Lower lobe of right lung (tissue), 2 donors: ENCODE measurements at regions not wholly inside any gene's neighbourhood (a gene's known extent, or its start where the extent isn't known, plus 50 kb on each side); places are given as distances from the start of the nearest gene placed in this dataset.

ENCODE experiments used
- ATAC-seq, 2 donors: fragments of 200-7000 bp; cut with Tn5 transposase; one replicate each; pipeline ENCODE4 v1.9.1; 2020 to 2022; ENCODE audit warnings: mild to moderate bottlenecking in 2 of 2, moderate library complexity in 2 of 2
- DNase-seq: peaks from one replicate; pipeline ENCODE4 v3.0.0-alpha.2; 2020
- H3K27ac ChIP-seq: fragments of 200-600 bp; one replicate; pipeline ENCODE4 v1.8.0; 2022
- H3K27me3 ChIP-seq: fragments of 200-600 bp; one replicate; pipeline ENCODE4 v1.8.0; 2022; ENCODE audit warnings: low read depth
- H3K36me3 ChIP-seq: fragments of 200-600 bp; one replicate; pipeline ENCODE4 v1.8.0; 2022; ENCODE audit warnings: mild to moderate bottlenecking
- H3K4me1 ChIP-seq: fragments of 200-600 bp; one replicate; pipeline ENCODE4 v1.8.0; 2022
- H3K4me3 ChIP-seq: fragments of 200-600 bp; one replicate; pipeline ENCODE4 v1.8.0; 2022; ENCODE audit warnings: mild to moderate bottlenecking
- H3K9me3 ChIP-seq: fragments of 200-600 bp; one replicate; pipeline ENCODE4 v1.8.0; 2022
- intact Hi-C: fragments of 100-400 bp; cut with DNase I; formaldehyde crosslinking; loops from one replicate; pipeline ENCODE4 v1.11.0; 2022
- TF ChIP-seq, protein P1 (sequence below): fragments of 200-600 bp; IDR thresholded peaks from one replicate; pipeline ENCODE4 v1.8.0; 2022; ENCODE audit warnings: antibody characterized with exemption, mild to moderate bottlenecking
- donor health status: DM: no; HTN: yes; CAD: no; lungs with severe emphysema.

DNA sequence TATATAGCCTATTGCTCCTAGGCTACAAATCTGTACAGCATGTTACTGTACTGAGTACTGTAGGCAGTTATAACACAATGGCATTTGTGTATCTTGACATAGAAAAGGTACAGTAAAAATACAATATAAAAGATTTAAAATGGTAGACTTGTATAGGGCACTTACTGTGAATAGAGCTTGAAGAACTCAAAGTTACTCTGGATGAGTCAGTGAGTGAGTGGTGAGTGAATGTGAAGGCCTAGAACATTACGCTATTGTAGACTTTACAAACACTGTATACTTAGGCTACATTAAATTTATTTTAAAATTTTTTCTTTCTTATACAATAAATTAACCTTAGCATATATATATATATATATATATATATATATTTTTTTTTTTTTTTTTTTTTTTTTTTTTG lies 140.0 kb upstream of the UBE2E1 start:
- H3K27ac ChIP-seq, result no peak overlapping the region
- H3K36me3 ChIP-seq, result no peaks in the 10 kb centered on the region
- H3K9me3 ChIP-seq, result no peaks in the 10 kb centered on the region
- DNase-seq (no peak), ATAC-seq (no peak)
- H3K27me3 ChIP-seq, result no peaks in the 10 kb centered on the region
- intact Hi-C loops, result no loop called here
- TF ChIP-seq, protein P1, sequence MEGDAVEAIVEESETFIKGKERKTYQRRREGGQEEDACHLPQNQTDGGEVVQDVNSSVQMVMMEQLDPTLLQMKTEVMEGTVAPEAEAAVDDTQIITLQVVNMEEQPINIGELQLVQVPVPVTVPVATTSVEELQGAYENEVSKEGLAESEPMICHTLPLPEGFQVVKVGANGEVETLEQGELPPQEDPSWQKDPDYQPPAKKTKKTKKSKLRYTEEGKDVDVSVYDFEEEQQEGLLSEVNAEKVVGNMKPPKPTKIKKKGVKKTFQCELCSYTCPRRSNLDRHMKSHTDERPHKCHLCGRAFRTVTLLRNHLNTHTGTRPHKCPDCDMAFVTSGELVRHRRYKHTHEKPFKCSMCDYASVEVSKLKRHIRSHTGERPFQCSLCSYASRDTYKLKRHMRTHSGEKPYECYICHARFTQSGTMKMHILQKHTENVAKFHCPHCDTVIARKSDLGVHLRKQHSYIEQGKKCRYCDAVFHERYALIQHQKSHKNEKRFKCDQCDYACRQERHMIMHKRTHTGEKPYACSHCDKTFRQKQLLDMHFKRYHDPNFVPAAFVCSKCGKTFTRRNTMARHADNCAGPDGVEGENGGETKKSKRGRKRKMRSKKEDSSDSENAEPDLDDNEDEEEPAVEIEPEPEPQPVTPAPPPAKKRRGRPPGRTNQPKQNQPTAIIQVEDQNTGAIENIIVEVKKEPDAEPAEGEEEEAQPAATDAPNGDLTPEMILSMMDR, result no peak
- H3K4me1 ChIP-seq, result no peaks in the 10 kb centered on the region
- no peak overlapping the region for H3K4me3 ChIP-seq

DNA sequence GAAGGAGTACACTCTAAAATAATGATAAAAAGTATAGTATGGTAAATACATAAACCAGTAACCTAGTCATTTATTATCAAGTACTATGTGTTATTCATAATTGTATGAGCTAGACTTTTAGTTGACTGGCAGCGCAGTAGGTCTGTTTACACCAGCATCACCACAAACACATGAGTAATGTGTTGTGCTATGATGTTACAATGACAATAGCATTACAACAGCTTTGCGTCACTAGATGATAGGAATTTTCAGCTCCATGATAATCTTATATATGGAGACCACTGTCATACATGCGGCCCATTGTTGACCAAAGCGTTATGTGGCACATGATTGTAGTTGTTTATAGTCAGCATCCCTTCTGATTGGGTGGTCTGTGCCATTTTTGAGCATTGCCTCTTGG lies 138.9 kb upstream of the UBE2E1 start:
- ATAC-seq, result no peak
- peaks cover 6% of the 10 kb centered on the region for H3K4me1 ChIP-seq
- no peaks in the 10 kb centered on the region for H3K9me3 ChIP-seq
- intact Hi-C loops, result no loop called here
- no peak overlapping the region for H3K4me3 ChIP-seq
- H3K27ac ChIP-seq, result no peak overlapping the region
- TF ChIP-seq, protein P1, result no peak
- peaks cover 9% of the 10 kb centered on the region for H3K27me3 ChIP-seq
- DNase-seq, result no peak
- no peaks in the 10 kb centered on the region for H3K36me3 ChIP-seq

DNA sequence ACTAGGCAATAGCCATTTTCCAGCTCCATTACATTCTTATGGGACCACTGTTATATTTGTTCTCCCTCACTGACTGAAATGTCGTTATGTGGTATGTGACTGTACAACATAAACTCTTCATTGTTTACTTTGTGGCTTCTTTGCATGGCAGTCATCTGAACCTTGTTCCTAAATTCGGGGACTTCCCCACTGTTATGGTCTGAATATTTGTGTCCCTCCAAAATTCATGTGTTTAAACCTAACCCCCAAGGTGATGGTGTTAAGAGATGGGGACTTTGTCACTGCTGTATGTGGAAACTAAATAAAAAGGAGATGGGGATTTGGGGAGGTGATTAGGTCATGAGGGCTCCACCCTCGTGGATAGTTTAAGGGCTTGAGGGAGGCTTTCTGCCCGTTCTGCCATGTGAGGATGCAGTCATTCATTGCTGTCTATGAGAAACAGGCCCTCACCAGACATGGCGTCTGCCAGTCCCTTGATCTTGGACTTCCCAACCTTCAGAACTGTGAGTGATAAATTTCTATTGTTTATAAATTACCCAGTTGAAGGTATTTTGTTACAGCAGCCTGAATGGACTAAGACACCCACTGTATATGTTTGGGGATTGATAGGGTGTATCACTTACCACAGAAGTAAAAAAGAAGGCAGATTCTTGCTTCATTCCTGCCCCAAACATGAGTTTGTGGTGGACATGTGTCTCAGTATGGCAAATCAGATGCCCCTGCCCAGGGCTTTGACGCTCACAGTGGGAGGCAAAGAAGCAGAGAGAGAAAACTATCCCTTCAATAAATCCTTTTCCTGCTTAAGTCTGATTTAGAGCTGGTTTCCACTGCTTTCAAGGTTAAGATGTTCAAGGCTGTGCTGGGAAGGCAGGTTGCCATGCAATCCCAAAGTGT lies 138.0 kb upstream of the UBE2E1 start:
- intact Hi-C loops, result no loop called here
- Histone ChIP-seq H3K27me3 (peaks cover 12% of the 10 kb centered on the region), H3K36me3 (no peaks in the 10 kb centered on the region), H3K4me1 (peaks cover 9% of the 10 kb centered on the region), H3K27ac (no peak overlapping the region), H3K9me3 (no peaks in the 10 kb centered on the region), H3K4me3 (no peak overlapping the region)
- ATAC-seq, result no peak
- TF ChIP-seq, protein P1, result no peak
- DNase-seq, result no peak

DNA sequence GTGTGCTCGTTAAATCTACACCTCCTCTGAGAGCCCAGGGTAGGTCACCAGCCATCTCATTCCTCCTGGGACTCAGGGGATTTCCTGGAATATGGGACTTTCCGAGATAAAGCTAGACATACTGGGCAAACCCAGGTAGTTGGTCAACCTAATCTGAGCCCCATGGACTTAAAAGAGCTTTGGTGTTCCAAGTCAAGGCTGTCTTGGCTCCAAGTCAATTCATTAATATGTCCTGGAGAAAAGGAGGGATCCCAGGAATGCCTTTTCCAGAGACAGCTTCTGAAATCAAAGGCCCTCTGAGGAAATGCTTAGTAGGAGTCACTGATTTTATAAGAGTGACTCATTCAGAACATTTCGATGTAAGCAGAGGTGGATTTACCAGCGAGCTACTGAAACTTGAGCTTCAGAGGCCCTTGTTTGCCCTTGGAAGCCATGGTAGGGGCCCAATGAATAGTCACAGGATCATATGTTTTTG lies 137.3 kb upstream of the UBE2E1 start:
- Histone ChIP-seq H3K27me3 (peaks cover 12% of the 10 kb centered on the region), H3K4me1 (peaks cover 9% of the 10 kb centered on the region), H3K27ac (no peak overlapping the region), H3K9me3 (no peaks in the 10 kb centered on the region), H3K4me3 (no peak overlapping the region), H3K36me3 (no peaks in the 10 kb centered on the region)
- DNase-seq, result no peak
- intact Hi-C loops, result no loop called here
- TF ChIP-seq, protein P1, result no peak
- ATAC-seq, result peak in 1 of 2 donors; percentile 21

DNA sequence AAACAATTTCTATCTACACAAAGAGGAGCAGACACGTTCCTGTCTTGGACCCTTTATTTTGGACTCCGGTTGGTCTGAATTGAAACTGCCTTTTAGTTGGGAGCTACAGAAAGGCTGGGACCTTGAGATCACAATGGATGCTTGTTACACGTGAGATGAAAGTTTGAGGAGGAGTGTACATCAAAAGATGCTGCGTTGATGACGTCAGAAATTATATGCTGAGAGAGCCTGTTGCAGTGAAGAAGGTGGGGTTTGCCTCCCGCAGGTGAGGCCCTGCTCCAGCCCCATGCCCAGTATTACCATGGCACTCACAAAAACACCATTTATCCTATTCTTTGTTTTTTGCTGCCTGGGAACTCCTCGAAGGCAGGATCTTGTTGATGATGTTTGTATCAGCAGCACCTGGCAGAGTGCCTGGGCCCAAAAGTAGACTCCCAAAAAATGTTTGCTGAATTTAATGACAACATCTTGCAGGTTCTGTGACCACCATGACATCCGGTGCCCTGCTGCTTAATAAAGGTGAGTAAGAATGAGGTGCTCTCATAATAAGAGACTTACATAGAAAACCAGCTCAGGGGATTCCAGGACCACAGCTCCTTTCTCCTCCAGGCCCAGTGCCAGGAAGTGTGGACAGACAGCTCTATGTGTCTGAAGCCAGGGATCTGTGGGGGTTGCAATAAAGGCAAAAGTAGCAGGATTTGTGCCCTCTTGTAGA lies 136.1 kb upstream of the UBE2E1 start:
- Histone ChIP-seq H3K9me3 (no peaks in the 10 kb centered on the region), H3K4me3 (no peak overlapping the region), H3K27me3 (peaks cover 12% of the 10 kb centered on the region), H3K4me1 (peaks cover 9% of the 10 kb centered on the region), H3K36me3 (no peaks in the 10 kb centered on the region), H3K27ac (no peak overlapping the region)
- ATAC-seq (no peak), DNase-seq (no peak)
- intact Hi-C loops, result no loop called here
- TF ChIP-seq, protein P1, result no peak
